HFF-Myc (cell line): ENCODE measurements at regions not wholly inside any gene's neighbourhood (a gene's known extent, or its start where the extent isn't known, plus 50 kb on each side); places are given as distances from the start of the nearest gene placed in this dataset.
"Not testable (repeated sequence)": the region's sequence is repeated elsewhere in the genome, so short reads cannot be mapped to it uniquely, and the experiment has no call there.

ENCODE experiments used
- DNase-seq: peaks from one replicate; pipeline ENCODE4 v3.0.0-alpha.2; 2011; ENCODE audit warnings: low read depth; ENCODE audit errors: extremely low read depth
- H3K4me3 ChIP-seq: replicated peaks from 2 replicates; pipeline ENCODE4 v1.5.1; 2011; ENCODE audit warnings: low read depth, mild to moderate bottlenecking, control low read depth, low read length
- CTCF ChIP-seq: IDR thresholded peaks from 2 replicates; pipeline ENCODE4 v1.5.1; 2012; ENCODE audit warnings: mild to moderate bottlenecking, low read depth, low read length, control low read depth; ENCODE audit errors: missing control alignments

- DNase-seq = no peak
- no peak for TF ChIP-seq CTCF
- H3K4me3 ChIP-seq = no peak overlapping the region
These were observed 212.4 kb downstream of the RASSF9 start for GRCh38 chr12:85623763-85624162.

GRCh38 chr12:85625467-85625866 is 210.7 kb downstream of the RASSF9 start:
- DNase-seq = no peak
- TF ChIP-seq CTCF = no peak
- H3K4me3 ChIP-seq = no peak overlapping the region

- DNase-seq = peak; percentile 50
- no peak for TF ChIP-seq CTCF
- no peak overlapping the region for H3K4me3 ChIP-seq
These were observed 210.0 kb downstream of the RASSF9 start for GRCh38 chr12:85626001-85626783.

GRCh38 chr12:85626784-85627171 is 209.4 kb downstream of the RASSF9 start:
- no peak for TF ChIP-seq CTCF
- DNase-seq = no peak
- no peak overlapping the region for H3K4me3 ChIP-seq

GRCh38 chr12:85627584-85627983 is 208.6 kb downstream of the RASSF9 start:
- no peak overlapping the region for H3K4me3 ChIP-seq
- peak; percentile 43 for DNase-seq
- no peak for TF ChIP-seq CTCF

- not testable (repeated sequence) for DNase-seq, H3K4me3 ChIP-seq
These were observed 207.6 kb downstream of the RASSF9 start for GRCh38 chr12:85628562-85628961.

- no peak for TF ChIP-seq CTCF
- H3K4me3 ChIP-seq = no peak overlapping the region
- DNase-seq = no peak
These were observed 205.4 kb downstream of the RASSF9 start for GRCh38 chr12:85630851-85631250.
